ENCODE measurements at regions not wholly inside any gene's neighbourhood (a gene's known extent, or its start where the extent isn't known, plus 50 kb on each side); places are given as distances from the start of the nearest gene placed in this dataset.

DNA sequence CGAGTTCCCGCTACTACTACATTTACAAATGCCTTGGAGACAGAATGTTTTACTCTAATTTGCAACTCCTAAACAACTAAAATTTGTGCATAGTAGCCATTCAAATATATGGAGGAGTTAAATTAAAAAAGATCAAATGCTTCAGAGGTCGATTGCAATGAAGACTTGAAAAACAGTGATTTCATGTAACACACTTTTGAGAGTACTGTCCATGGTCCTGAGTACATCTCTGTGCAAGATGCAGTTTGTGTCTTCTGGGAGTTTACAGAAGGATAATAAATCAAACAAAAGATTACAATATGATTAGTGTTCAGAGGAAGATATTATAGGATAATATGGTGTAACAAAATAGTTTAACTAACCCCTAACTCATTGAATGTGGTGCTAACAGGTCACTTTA is 894.7 kb downstream of the TMEM182 start (continued):
- TF ChIP-seq, protein P1, sequence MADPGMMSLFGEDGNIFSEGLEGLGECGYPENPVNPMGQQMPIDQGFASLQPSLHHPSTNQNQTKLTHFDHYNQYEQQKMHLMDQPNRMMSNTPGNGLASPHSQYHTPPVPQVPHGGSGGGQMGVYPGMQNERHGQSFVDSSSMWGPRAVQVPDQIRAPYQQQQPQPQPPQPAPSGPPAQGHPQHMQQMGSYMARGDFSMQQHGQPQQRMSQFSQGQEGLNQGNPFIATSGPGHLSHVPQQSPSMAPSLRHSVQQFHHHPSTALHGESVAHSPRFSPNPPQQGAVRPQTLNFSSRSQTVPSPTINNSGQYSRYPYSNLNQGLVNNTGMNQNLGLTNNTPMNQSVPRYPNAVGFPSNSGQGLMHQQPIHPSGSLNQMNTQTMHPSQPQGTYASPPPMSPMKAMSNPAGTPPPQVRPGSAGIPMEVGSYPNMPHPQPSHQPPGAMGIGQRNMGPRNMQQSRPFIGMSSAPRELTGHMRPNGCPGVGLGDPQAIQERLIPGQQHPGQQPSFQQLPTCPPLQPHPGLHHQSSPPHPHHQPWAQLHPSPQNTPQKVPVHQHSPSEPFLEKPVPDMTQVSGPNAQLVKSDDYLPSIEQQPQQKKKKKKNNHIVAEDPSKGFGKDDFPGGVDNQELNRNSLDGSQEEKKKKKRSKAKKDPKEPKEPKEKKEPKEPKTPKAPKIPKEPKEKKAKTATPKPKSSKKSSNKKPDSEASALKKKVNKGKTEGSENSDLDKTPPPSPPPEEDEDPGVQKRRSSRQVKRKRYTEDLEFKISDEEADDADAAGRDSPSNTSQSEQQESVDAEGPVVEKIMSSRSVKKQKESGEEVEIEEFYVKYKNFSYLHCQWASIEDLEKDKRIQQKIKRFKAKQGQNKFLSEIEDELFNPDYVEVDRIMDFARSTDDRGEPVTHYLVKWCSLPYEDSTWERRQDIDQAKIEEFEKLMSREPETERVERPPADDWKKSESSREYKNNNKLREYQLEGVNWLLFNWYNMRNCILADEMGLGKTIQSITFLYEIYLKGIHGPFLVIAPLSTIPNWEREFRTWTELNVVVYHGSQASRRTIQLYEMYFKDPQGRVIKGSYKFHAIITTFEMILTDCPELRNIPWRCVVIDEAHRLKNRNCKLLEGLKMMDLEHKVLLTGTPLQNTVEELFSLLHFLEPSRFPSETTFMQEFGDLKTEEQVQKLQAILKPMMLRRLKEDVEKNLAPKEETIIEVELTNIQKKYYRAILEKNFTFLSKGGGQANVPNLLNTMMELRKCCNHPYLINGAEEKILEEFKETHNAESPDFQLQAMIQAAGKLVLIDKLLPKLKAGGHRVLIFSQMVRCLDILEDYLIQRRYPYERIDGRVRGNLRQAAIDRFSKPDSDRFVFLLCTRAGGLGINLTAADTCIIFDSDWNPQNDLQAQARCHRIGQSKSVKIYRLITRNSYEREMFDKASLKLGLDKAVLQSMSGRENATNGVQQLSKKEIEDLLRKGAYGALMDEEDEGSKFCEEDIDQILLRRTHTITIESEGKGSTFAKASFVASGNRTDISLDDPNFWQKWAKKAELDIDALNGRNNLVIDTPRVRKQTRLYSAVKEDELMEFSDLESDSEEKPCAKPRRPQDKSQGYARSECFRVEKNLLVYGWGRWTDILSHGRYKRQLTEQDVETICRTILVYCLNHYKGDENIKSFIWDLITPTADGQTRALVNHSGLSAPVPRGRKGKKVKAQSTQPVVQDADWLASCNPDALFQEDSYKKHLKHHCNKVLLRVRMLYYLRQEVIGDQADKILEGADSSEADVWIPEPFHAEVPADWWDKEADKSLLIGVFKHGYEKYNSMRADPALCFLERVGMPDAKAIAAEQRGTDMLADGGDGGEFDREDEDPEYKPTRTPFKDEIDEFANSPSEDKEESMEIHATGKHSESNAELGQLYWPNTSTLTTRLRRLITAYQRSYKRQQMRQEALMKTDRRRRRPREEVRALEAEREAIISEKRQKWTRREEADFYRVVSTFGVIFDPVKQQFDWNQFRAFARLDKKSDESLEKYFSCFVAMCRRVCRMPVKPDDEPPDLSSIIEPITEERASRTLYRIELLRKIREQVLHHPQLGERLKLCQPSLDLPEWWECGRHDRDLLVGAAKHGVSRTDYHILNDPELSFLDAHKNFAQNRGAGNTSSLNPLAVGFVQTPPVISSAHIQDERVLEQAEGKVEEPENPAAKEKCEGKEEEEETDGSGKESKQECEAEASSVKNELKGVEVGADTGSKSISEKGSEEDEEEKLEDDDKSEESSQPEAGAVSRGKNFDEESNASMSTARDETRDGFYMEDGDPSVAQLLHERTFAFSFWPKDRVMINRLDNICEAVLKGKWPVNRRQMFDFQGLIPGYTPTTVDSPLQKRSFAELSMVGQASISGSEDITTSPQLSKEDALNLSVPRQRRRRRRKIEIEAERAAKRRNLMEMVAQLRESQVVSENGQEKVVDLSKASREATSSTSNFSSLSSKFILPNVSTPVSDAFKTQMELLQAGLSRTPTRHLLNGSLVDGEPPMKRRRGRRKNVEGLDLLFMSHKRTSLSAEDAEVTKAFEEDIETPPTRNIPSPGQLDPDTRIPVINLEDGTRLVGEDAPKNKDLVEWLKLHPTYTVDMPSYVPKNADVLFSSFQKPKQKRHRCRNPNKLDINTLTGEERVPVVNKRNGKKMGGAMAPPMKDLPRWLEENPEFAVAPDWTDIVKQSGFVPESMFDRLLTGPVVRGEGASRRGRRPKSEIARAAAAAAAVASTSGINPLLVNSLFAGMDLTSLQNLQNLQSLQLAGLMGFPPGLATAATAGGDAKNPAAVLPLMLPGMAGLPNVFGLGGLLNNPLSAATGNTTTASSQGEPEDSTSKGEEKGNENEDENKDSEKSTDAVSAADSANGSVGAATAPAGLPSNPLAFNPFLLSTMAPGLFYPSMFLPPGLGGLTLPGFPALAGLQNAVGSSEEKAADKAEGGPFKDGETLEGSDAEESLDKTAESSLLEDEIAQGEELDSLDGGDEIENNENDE (IDR thresholded peaks at IDR 0.05; ENCODE audit: insufficient replicate concordance, low read length) = no peak
